ENCODE measurements at regions not wholly inside any gene's neighbourhood (a gene's known extent, or its start where the extent isn't known, plus 50 kb on each side); places are given as distances from the start of the nearest gene placed in this dataset.

DNA sequence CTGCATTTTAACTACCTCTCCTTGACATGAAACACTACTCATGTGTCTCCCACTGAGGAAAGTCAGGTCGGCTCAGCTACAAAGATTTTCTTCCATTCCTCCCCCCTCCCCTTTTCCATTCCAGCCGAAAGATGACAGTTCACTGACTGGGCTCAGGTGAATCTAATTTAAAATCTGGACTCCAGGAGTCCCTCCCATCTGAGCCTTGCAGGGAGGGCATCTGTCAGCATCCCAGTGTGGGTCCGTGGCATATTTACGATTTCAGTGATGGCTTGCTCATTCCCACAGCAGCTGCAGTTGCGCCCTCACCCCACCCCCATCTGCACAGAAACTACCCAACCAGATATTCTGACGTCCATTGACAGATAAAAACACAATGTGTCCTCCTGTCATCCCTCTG, 153.7 kb upstream of the ARRDC4 start:
- H2AFZ ChIP-seq (replicated peaks; ENCODE audit: low read length, poor library complexity), result no peak overlapping the region
- no peak overlapping the region for H2AK9ac ChIP-seq (replicated peaks; ENCODE audit: low read depth, low read length, poor library complexity)
- H3K56ac ChIP-seq (ENCODE audit: extremely low read depth, insufficient read depth, low read length), result no peak overlapping the region
- H4K5ac ChIP-seq (ENCODE audit: low read depth, low read length), result no peak overlapping the region
- H3K9me1 ChIP-seq (ENCODE audit: insufficient read depth, low read length), result no peaks in the 10 kb centered on the region
- no peak overlapping the region for H3K4me3 ChIP-seq (ENCODE audit: insufficient read depth, low read depth, low read length)
- no peak overlapping the region for H3K14ac ChIP-seq (replicated peaks; ENCODE audit: low read depth, low read length)
- H2AK5ac ChIP-seq (ENCODE audit: low read depth, low read length), result no peak overlapping the region
- H3K27ac ChIP-seq (ENCODE audit: insufficient read depth, low read length), result no peak overlapping the region
- dilution Hi-C loops (cut with HindIII; ENCODE audit: low sequenced_read_pairs, unreplicated experiment) (no loop called here), in situ Hi-C loops (cut with MboI; ENCODE audit: low sequenced_read_pairs) (no loop called here), intact Hi-C loops (cut with micrococcal nuclease) (no loop called here)
- TF ChIP-seq CEBPB (IDR thresholded peaks at IDR 0.05; ENCODE audit: low read depth, low read length) (no peak), SMC3 (IDR thresholded peaks at IDR 0.05; ENCODE audit: low read depth, low read length) (no peak), POLR2A (IDR thresholded peaks at IDR 0.05; ENCODE audit: low read depth, low read length) (no peak), MAZ (IDR thresholded peaks at IDR 0.05; ENCODE audit: borderline replicate concordance, low read depth, low read length) (no peak), USF2 (IDR thresholded peaks at IDR 0.05; ENCODE audit: low read depth, low read length) (no peak), CHD1 (IDR thresholded peaks at IDR 0.05; ENCODE audit: low read depth, low read length) (no peak), RCOR1 (IDR thresholded peaks at IDR 0.05; ENCODE audit: insufficient replicate concordance, low read length) (no peak), MXI1 (IDR thresholded peaks at IDR 0.05; ENCODE audit: borderline replicate concordance, low read depth, low read length) (no peak), BHLHE40 (IDR thresholded peaks at IDR 0.05; ENCODE audit: low read depth, low read length) (no peak), RAD21 (IDR thresholded peaks at IDR 0.05; ENCODE audit: low read length) (no peak), NFE2L2 (IDR thresholded peaks at IDR 0.05; ENCODE audit: low read depth, low read length) (no peak), RFX5 (IDR thresholded peaks at IDR 0.05; ENCODE audit: low read depth, low read length) (no peak), MAFK (IDR thresholded peaks at IDR 0.05; ENCODE audit: low read depth, low read length) (no peak), FOS (IDR thresholded peaks at IDR 0.05; ENCODE audit: low read depth, low read length) (no peak)
- TF ChIP-seq, protein P1, sequence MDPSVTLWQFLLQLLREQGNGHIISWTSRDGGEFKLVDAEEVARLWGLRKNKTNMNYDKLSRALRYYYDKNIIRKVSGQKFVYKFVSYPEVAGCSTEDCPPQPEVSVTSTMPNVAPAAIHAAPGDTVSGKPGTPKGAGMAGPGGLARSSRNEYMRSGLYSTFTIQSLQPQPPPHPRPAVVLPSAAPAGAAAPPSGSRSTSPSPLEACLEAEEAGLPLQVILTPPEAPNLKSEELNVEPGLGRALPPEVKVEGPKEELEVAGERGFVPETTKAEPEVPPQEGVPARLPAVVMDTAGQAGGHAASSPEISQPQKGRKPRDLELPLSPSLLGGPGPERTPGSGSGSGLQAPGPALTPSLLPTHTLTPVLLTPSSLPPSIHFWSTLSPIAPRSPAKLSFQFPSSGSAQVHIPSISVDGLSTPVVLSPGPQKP (IDR thresholded peaks at IDR 0.05; ENCODE audit: borderline replicate concordance, low read depth, low read length), result no peak
- TF ChIP-seq, protein P2, sequence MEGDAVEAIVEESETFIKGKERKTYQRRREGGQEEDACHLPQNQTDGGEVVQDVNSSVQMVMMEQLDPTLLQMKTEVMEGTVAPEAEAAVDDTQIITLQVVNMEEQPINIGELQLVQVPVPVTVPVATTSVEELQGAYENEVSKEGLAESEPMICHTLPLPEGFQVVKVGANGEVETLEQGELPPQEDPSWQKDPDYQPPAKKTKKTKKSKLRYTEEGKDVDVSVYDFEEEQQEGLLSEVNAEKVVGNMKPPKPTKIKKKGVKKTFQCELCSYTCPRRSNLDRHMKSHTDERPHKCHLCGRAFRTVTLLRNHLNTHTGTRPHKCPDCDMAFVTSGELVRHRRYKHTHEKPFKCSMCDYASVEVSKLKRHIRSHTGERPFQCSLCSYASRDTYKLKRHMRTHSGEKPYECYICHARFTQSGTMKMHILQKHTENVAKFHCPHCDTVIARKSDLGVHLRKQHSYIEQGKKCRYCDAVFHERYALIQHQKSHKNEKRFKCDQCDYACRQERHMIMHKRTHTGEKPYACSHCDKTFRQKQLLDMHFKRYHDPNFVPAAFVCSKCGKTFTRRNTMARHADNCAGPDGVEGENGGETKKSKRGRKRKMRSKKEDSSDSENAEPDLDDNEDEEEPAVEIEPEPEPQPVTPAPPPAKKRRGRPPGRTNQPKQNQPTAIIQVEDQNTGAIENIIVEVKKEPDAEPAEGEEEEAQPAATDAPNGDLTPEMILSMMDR (conservative IDR thresholded peaks at IDR 0.05; ENCODE audit: low read depth, low read length), result no peak
- H2BK15ac ChIP-seq (ENCODE audit: low read depth, low read length), result no peak overlapping the region
- no peaks in the 10 kb centered on the region for H3K4me1 ChIP-seq (ENCODE audit: control insufficient read depth, insufficient read depth, low read length)
- H3K9ac ChIP-seq (ENCODE audit: low read depth, low read length), result no peak overlapping the region
- H3K4me2 ChIP-seq (ENCODE audit: low read depth, low read length), result no peak overlapping the region
- WGBS, 2 experiments (ENCODE audit: extremely low coverage in 2 of 2, insufficient read length in 1 of 2), result 70% methylated on average over 2 of the region's 6 CpGs; no CpG with 5 or more reads in 1 of the 2 experiments
- H4K91ac ChIP-seq (ENCODE audit: insufficient read depth, low read depth, low read length), result no peak overlapping the region
- no peaks in the 10 kb centered on the region for H3K79me1 ChIP-seq (ENCODE audit: low read depth in 1 of 2, low read length in 2 of 2)
- no peak overlapping the region for H2BK20ac ChIP-seq (ENCODE audit: low read depth, low read length)
- POLR2A ChIA-PET (ENCODE audit: unreplicated experiment), result no interaction called here
- DNase-seq, result no peak
- H4K8ac ChIP-seq (ENCODE audit: low read depth in 2 of 2, low read length in 2 of 2), result no peak overlapping the region
- H3K23ac ChIP-seq (ENCODE audit: low read depth, low read length), result no peak overlapping the region
- no TSS peak for BruUV-seq (replicated peaks)
- H4K20me1 ChIP-seq (ENCODE audit: insufficient read depth, low read length), result no peaks in the 10 kb centered on the region
- CTCF ChIA-PET, result no interaction called here
- no peak overlapping the region for H3K4ac ChIP-seq (ENCODE audit: low read depth, low read length)
- H2BK5ac ChIP-seq (ENCODE audit: low read depth, low read length, poor library complexity, severe bottlenecking), result no peak overlapping the region
- H3K27me3 ChIP-seq (ENCODE audit: control insufficient read depth, insufficient read depth, low read length), result no peaks in the 10 kb centered on the region
- no peaks in the 10 kb centered on the region for H3K36me3 ChIP-seq (ENCODE audit: control insufficient read depth, insufficient read depth, low read length)
- no peak overlapping the region for H3K18ac ChIP-seq (ENCODE audit: low read depth, low read length)
- peaks cover 41% of the 10 kb centered on the region for H3K9me3 ChIP-seq (ENCODE audit: control insufficient read depth, insufficient read depth, low read length)
- no peak for ATAC-seq (ENCODE audit: low read depth)
- H2BK120ac ChIP-seq (ENCODE audit: low read depth, low read length), result no peak overlapping the region

All from IMR-90 (cell line).